Parathyroid adenoma (tissue), 2 donors: ENCODE measurements at regions not wholly inside any gene's neighbourhood (a gene's known extent, or its start where the extent isn't known, plus 50 kb on each side); places are given as distances from the start of the nearest gene placed in this dataset.

Experiments
- H2AFZ ChIP-seq: fragments of 300-600 bp; sonication (generic); one replicate; pipeline ENCODE4 v1.7.0; 2017; ENCODE audit warnings: antibody characterized with exemption, mild to moderate bottlenecking
- H3K27ac ChIP-seq: fragments of 300-600 bp; sonication (generic); one replicate; pipeline ENCODE4 v1.7.0; 2017
- H3K27me3 ChIP-seq: fragments of 300-600 bp; sonication (generic); one replicate; pipeline ENCODE4 v1.7.0; 2017; ENCODE audit warnings: low read length; ENCODE audit not compliant: control insufficient read depth, insufficient read depth
- H3K36me3 ChIP-seq: fragments of 300-600 bp; sonication (generic); one replicate; pipeline ENCODE4 v1.7.0; 2017; ENCODE audit warnings: low read length; ENCODE audit not compliant: control insufficient read depth, insufficient read depth
- H3K4me1 ChIP-seq: fragments of 300-600 bp; sonication (generic); one replicate; pipeline ENCODE4 v1.7.0; 2017; ENCODE audit warnings: control low read depth
- H3K4me2 ChIP-seq: fragments of 300-600 bp; sonication (generic); one replicate; pipeline ENCODE4 v1.7.0; 2017; ENCODE audit warnings: low read length
- H3K4me3 ChIP-seq: fragments of 300-600 bp; sonication (generic); one replicate; pipeline ENCODE4 v1.7.0; 2017; ENCODE audit warnings: low read depth, low read length
- H3K79me2 ChIP-seq: fragments of 300-600 bp; sonication (generic); one replicate; pipeline ENCODE4 v1.7.0; 2017; ENCODE audit warnings: control low read depth
- H3K9ac ChIP-seq: fragments of 300-600 bp; sonication (generic); one replicate; pipeline ENCODE4 v1.7.0; 2017; ENCODE audit warnings: mild to moderate bottlenecking
- H3K9me3 ChIP-seq: fragments of 300-600 bp; sonication (generic); one replicate; pipeline ENCODE4 v1.7.0; 2017; ENCODE audit warnings: low read length; ENCODE audit not compliant: control insufficient read depth
- CTCF ChIP-seq: fragments of 300-600 bp; sonication (generic); IDR thresholded peaks from one replicate; pipeline ENCODE4 v1.7.0; 2017; ENCODE audit warnings: antibody characterized with exemption, mild to moderate bottlenecking
- donor health status: primary hyperparathyroidism.

GRCh38 chr10:107477266-107477665 is 312.8 kb upstream of the SORCS1 start:
- Histone ChIP-seq H3K9ac (no peak overlapping the region), H2AFZ (no peak overlapping the region), H3K27ac (no peak overlapping the region), H3K4me1 (no peaks in the 10 kb centered on the region), H3K79me2 (no peaks in the 10 kb centered on the region), H3K27me3 (no peaks in the 10 kb centered on the region), H3K4me2 (no peak overlapping the region), H3K4me3 (no peak overlapping the region), H3K36me3 (no peaks in the 10 kb centered on the region), H3K9me3 (no peaks in the 10 kb centered on the region)
- no peak for TF ChIP-seq CTCF

GRCh38 chr10:107476408-107476807 is 311.9 kb upstream of the SORCS1 start:
- Histone ChIP-seq H3K36me3 (no peaks in the 10 kb centered on the region), H3K79me2 (no peaks in the 10 kb centered on the region), H3K4me2 (no peak overlapping the region), H3K9me3 (no peaks in the 10 kb centered on the region), H3K9ac (no peak overlapping the region), H3K4me1 (no peaks in the 10 kb centered on the region), H3K27ac (no peak overlapping the region), H3K4me3 (no peak overlapping the region), H3K27me3 (no peaks in the 10 kb centered on the region), H2AFZ (no peak overlapping the region)
- TF ChIP-seq CTCF, result no peak

GRCh38 chr10:107474650-107475049 is 310.1 kb upstream of the SORCS1 start:
- Histone ChIP-seq H3K27me3 (no peaks in the 10 kb centered on the region), H3K79me2 (no peaks in the 10 kb centered on the region), H3K4me1 (no peaks in the 10 kb centered on the region), H2AFZ (no peak overlapping the region), H3K9ac (no peak overlapping the region), H3K9me3 (no peaks in the 10 kb centered on the region), H3K27ac (no peak overlapping the region), H3K4me3 (no peak overlapping the region), H3K36me3 (no peaks in the 10 kb centered on the region), H3K4me2 (no peak overlapping the region)
- no peak for TF ChIP-seq CTCF

GRCh38 chr10:107473225-107473624 is 308.7 kb upstream of the SORCS1 start:
- no peak overlapping the region for H2AFZ ChIP-seq
- no peak overlapping the region for H3K9ac ChIP-seq
- H3K9me3 ChIP-seq, result no peaks in the 10 kb centered on the region
- H3K27ac ChIP-seq, result no peak overlapping the region
- H3K27me3 ChIP-seq, result no peaks in the 10 kb centered on the region
- no peaks in the 10 kb centered on the region for H3K79me2 ChIP-seq
- H3K4me2 ChIP-seq, result no peak overlapping the region
- H3K36me3 ChIP-seq, result no peaks in the 10 kb centered on the region
- TF ChIP-seq CTCF, result no peak
- H3K4me3 ChIP-seq, result no peak overlapping the region
- H3K4me1 ChIP-seq, result no peaks in the 10 kb centered on the region

GRCh38 chr10:107471911-107472310 is 307.4 kb upstream of the SORCS1 start:
- Histone ChIP-seq H3K4me1 (no peaks in the 10 kb centered on the region), H3K79me2 (no peaks in the 10 kb centered on the region), H3K9ac (no peak overlapping the region), H2AFZ (no peak overlapping the region), H3K4me2 (no peak overlapping the region), H3K27ac (no peak overlapping the region), H3K27me3 (no peaks in the 10 kb centered on the region), H3K9me3 (no peaks in the 10 kb centered on the region), H3K4me3 (no peak overlapping the region), H3K36me3 (no peaks in the 10 kb centered on the region)
- no peak for TF ChIP-seq CTCF
